HEK293 (cell line): ENCODE measurements at regions not wholly inside any gene's neighbourhood (a gene's known extent, or its start where the extent isn't known, plus 50 kb on each side); places are given as distances from the start of the nearest gene placed in this dataset.

ENCODE experiments used
- CTCF ChIA-PET: fragments of 350-600 bp; formaldehyde crosslinking; extraction: SDS; loops from one replicate; lab custom pipeline; 2021; ENCODE audit warnings: antibody characterized with exemption; lab: Yijun Ruan, JAX
- POLR2A ChIA-PET: fragments of 300-600 bp; formaldehyde crosslinking; extraction: SDS; loops from one replicate; lab custom pipeline; 2020; ENCODE audit warnings: antibody characterized with exemption, inconsistent platforms; lab: Yijun Ruan, JAX
- H3K27ac ChIP-seq: fragments of 200-500 bp; sonication (Bioruptor generic); 2 replicates; pipeline ENCODE4 v1.5.1; 2014; ENCODE audit warnings: low read depth, low read length, control low read depth, inconsistent platforms; ENCODE audit errors: extremely low read depth
- H3K36me3 ChIP-seq, 2 experiments: fragments of 200-500 bp in 1 of 2; sonication (Bioruptor generic) in 1 of 2; 1 replicate in 1 of 2; 2 replicates in 1 of 2; pipeline ENCODE4 v1.5.1; 2014 to 2017; ENCODE audit warnings: inconsistent platforms in 2 of 2, low read length in 2 of 2; ENCODE audit not compliant: control insufficient read depth in 2 of 2, insufficient read depth in 1 of 2
- H3K4me1 ChIP-seq: fragments of 200-500 bp; sonication (Bioruptor generic); 2 replicates; pipeline ENCODE4 v1.5.1; 2014; ENCODE audit warnings: mild to moderate bottlenecking, low read length, inconsistent platforms; ENCODE audit not compliant: control insufficient read depth, insufficient read depth
- H3K4me3 ChIP-seq: 2 replicates; pipeline ENCODE4 v1.5.1; 2011; ENCODE audit warnings: low read depth, mild to moderate bottlenecking, control low read depth, low read length, moderate library complexity
- H3K9me3 ChIP-seq: fragments of 200-500 bp; sonication (Bioruptor generic); 2 replicates; pipeline ENCODE4 v1.5.1; 2014; ENCODE audit warnings: low read depth, low read length, inconsistent platforms; ENCODE audit not compliant: control insufficient read depth, insufficient read depth
- AEBP2 ChIP-seq: fragments of 450-650 bp; formaldehyde crosslinking; IDR thresholded peaks from 2 replicates; pipeline ENCODE4 v1.5.1; 2016; ENCODE audit warnings: missing biosample characterization, missing genetic modification characterization, borderline replicate concordance
- BCL11A ChIP-seq: fragments of 450-650 bp; formaldehyde crosslinking; IDR thresholded peaks from 2 replicates; pipeline ENCODE4 v1.5.1; 2016; ENCODE audit warnings: low read depth, missing biosample characterization, missing genetic modification characterization
- GLI4 ChIP-seq: fragments of 450-650 bp; formaldehyde crosslinking; IDR thresholded peaks from 2 replicates; pipeline ENCODE4 v1.5.1; 2016; ENCODE audit warnings: missing biosample characterization, missing genetic modification characterization
- HOXA7 ChIP-seq: sonication (generic); formaldehyde crosslinking; IDR thresholded peaks from 2 replicates; pipeline ENCODE4 v1.8.1; 2022; ENCODE audit warnings: missing genetic modification reagents, borderline replicate concordance
- IKZF3 ChIP-seq: fragments of 450-650 bp; IDR thresholded peaks from 2 replicates; pipeline ENCODE4 v1.5.0; 2018; ENCODE audit warnings: missing biosample characterization, mild to moderate bottlenecking, missing genetic modification characterization, moderate library complexity
- OVOL3 ChIP-seq: fragments of 450-650 bp; formaldehyde crosslinking; IDR thresholded peaks from 2 replicates; pipeline ENCODE4 v1.5.1; 2016; ENCODE audit warnings: missing biosample characterization, missing genetic modification characterization
- REPIN1 ChIP-seq: fragments of 450-650 bp; formaldehyde crosslinking; IDR thresholded peaks from 2 replicates; pipeline ENCODE4 v1.5.1; 2017; ENCODE audit warnings: missing biosample characterization, missing genetic modification characterization, low read depth
- SETDB1 ChIP-seq: IDR thresholded peaks from one replicate; pipeline ENCODE4 v1.6.1; 2017; ENCODE audit warnings: mild to moderate bottlenecking, low read length, moderate library complexity, mixed read lengths; ENCODE audit not compliant: insufficient read length
- WT1 ChIP-seq: fragments of 450-650 bp; formaldehyde crosslinking; IDR thresholded peaks from 2 replicates; pipeline ENCODE4 v1.5.1; 2016; ENCODE audit warnings: missing biosample characterization, missing genetic modification characterization
- ZFP41 ChIP-seq: fragments of 450-650 bp; formaldehyde crosslinking; IDR thresholded peaks from 2 replicates; pipeline ENCODE4 v1.5.1; 2016; ENCODE audit warnings: missing biosample characterization, missing genetic modification characterization, borderline replicate concordance
- ZIC2 ChIP-seq: fragments of 450-650 bp; formaldehyde crosslinking; IDR thresholded peaks from 2 replicates; pipeline ENCODE4 v1.5.1; 2016; ENCODE audit warnings: missing biosample characterization, missing genetic modification characterization
- ZNF184 ChIP-seq: fragments of 450-650 bp; IDR thresholded peaks from 2 replicates; pipeline ENCODE4 v1.5.1; 2018; ENCODE audit warnings: missing biosample characterization, mild to moderate bottlenecking, missing genetic modification characterization
- ZNF202 ChIP-seq: fragments of 450-650 bp; formaldehyde crosslinking; IDR thresholded peaks from 2 replicates; pipeline ENCODE4 v1.5.1; 2016; ENCODE audit warnings: missing biosample characterization, missing genetic modification characterization, borderline replicate concordance
- ZNF214 ChIP-seq: fragments of 450-650 bp; formaldehyde crosslinking; IDR thresholded peaks from 2 replicates; pipeline ENCODE4 v1.5.1; 2017; ENCODE audit warnings: missing biosample characterization, mild to moderate bottlenecking, missing genetic modification characterization, borderline replicate concordance
- ZNF221 ChIP-seq: fragments of 450-650 bp; formaldehyde crosslinking; IDR thresholded peaks from 2 replicates; pipeline ENCODE4 v1.5.1; 2017; ENCODE audit warnings: missing biosample characterization, missing genetic modification characterization, borderline replicate concordance
- ZNF362 ChIP-seq: fragments of 450-650 bp; formaldehyde crosslinking; IDR thresholded peaks from 2 replicates; pipeline ENCODE4 v1.5.1; 2016; ENCODE audit warnings: missing biosample characterization, missing genetic modification characterization
- ZNF473 ChIP-seq: fragments of 450-650 bp; formaldehyde crosslinking; IDR thresholded peaks from 2 replicates; pipeline ENCODE4 v1.5.1; 2017; ENCODE audit warnings: missing biosample characterization, missing genetic modification characterization
- ZNF521 ChIP-seq: fragments of 450-650 bp; formaldehyde crosslinking; IDR thresholded peaks from 2 replicates; pipeline ENCODE4 v1.5.1; 2017; ENCODE audit warnings: missing biosample characterization, mild to moderate bottlenecking, missing genetic modification characterization
- ZNF623 ChIP-seq: fragments of 450-650 bp; formaldehyde crosslinking; IDR thresholded peaks from 2 replicates; pipeline ENCODE4 v1.5.1; 2016; ENCODE audit warnings: missing biosample characterization, missing genetic modification characterization
- ZNF76 ChIP-seq: fragments of 450-650 bp; formaldehyde crosslinking; IDR thresholded peaks from 2 replicates; pipeline ENCODE4; 2016; ENCODE audit warnings: low read depth, missing biosample characterization, missing genetic modification characterization, borderline replicate concordance
- ZNF768 ChIP-seq: fragments of 450-650 bp; formaldehyde crosslinking; IDR thresholded peaks from 2 replicates; pipeline ENCODE4 v1.5.1; 2018; ENCODE audit warnings: missing biosample characterization, mild to moderate bottlenecking, missing genetic modification characterization
- ZNF830 ChIP-seq: fragments of 450-650 bp; IDR thresholded peaks from 2 replicates; pipeline ENCODE4 v1.5.0; 2018; ENCODE audit warnings: missing biosample characterization, missing genetic modification characterization, low read depth, mild to moderate bottlenecking, moderate library complexity
- ZNF843 ChIP-seq: fragments of 450-650 bp; formaldehyde crosslinking; IDR thresholded peaks from 2 replicates; pipeline ENCODE4 v1.5.1; 2016; ENCODE audit warnings: missing biosample characterization, missing genetic modification characterization

DNA sequence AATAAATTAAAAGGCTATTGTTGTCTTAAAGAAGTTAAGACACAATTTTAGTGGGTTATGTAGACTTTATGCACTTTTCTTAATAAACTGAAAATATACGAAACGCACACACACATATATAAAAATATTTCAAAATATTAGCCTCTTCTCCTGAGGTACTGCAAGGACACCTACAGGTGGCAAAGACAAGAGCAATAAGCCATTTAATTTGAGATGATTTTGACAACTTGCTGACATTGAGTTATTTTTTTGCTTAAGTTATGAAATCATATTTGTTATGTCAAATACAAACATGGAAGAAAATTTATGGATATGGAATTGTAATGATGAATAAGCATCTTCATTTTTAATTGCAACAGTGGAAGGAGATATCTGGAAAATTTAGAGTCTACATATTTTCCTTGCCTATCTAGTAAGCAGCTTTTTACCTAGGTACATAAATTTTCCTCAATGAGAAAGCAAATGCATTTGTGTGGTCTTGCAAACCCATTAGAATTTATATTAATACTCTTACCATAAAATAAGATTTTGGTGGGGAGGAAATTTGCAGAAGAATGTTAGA is 301.6 kb downstream of the ISL1 start:
- ChIA-PET POLR2A (no interaction called here), CTCF (interaction anchor here (0.6 kb wide), 1 partner anchor 80 kb away, joined by 4 read pairs; no protein-coding TSS in a partner anchor)
- Histone ChIP-seq H3K36me3 (no peaks in the 10 kb centered on the region), H3K9me3 (no peaks in the 10 kb centered on the region), H3K4me3 (no peak overlapping the region), H3K4me1 (no peaks in the 10 kb centered on the region), H3K27ac (no peak overlapping the region)
- no peak for TF ChIP-seq ZNF623 (tag by site-specific recombination)
- TF ChIP-seq HOXA7 (CRISPR knock-in tag): no peak
- TF ChIP-seq ZNF843 (tag by site-specific recombination): no peak
- TF ChIP-seq GLI4 (tag by site-specific recombination): no peak
- no peak for TF ChIP-seq ZNF362 (tag by site-specific recombination)
- no peak for TF ChIP-seq BCL11A (tag by site-specific recombination)
- no peak for TF ChIP-seq ZNF768 (tag by site-specific recombination)
- TF ChIP-seq REPIN1 (tag by site-specific recombination): no peak
- TF ChIP-seq ZNF76 (tag by site-specific recombination): no peak
- TF ChIP-seq IKZF3 (tag by site-specific recombination): no peak
- no peak for TF ChIP-seq ZNF830 (tag by site-specific recombination)
- TF ChIP-seq OVOL3 (tag by site-specific recombination): no peak
- no peak for TF ChIP-seq AEBP2 (tag by site-specific recombination)
- no peak for TF ChIP-seq ZNF521 (tag by site-specific recombination)
- TF ChIP-seq SETDB1: no peak
- no peak for TF ChIP-seq ZFP41 (tag by site-specific recombination)
- no peak for TF ChIP-seq ZNF202 (tag by site-specific recombination)
- TF ChIP-seq ZNF221 (tag by site-specific recombination): no peak
- TF ChIP-seq ZIC2 (tag by site-specific recombination): no peak
- no peak for TF ChIP-seq WT1 (tag by site-specific recombination)

DNA sequence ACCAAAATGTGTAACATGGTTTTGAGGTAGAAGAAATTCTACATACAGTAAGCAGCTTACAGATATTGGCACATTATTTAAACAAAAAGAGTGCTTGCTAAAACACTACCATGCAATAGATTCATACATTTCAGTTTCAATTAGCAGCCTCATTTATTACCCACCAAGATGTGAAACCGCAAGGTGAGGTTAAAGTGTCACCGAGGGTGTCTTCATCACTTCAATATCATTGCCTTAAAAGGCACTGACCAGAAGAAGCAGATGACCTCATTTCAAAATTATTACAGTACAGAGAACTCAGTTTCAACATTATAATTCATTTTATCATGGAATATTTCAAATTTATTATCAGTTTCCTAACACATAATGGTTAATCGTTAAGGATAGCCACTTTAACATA is 302.2 kb downstream of the ISL1 start:
- TF ChIP-seq WT1 (tag by site-specific recombination) (no peak), ZNF184 (tag by site-specific recombination) (no peak), ZNF473 (no peak), ZNF214 (tag by site-specific recombination) (no peak)
- H3K4me3 ChIP-seq: no peak overlapping the region
- H3K9me3 ChIP-seq: no peaks in the 10 kb centered on the region
- ChIA-PET CTCF (interaction anchor here (0.6 kb wide), 1 partner anchor 80 kb away, joined by 4 read pairs; no protein-coding TSS in a partner anchor), POLR2A (no interaction called here)
- no peaks in the 10 kb centered on the region for H3K4me1 ChIP-seq
- H3K36me3 ChIP-seq: no peaks in the 10 kb centered on the region
- no peak overlapping the region for H3K27ac ChIP-seq
